Neural progenitor cell (in vitro differentiated cells): ENCODE measurements at regions not wholly inside any gene's neighbourhood (a gene's known extent, or its start where the extent isn't known, plus 50 kb on each side); places are given as distances from the start of the nearest gene placed in this dataset.

Source experiments
- EZH2 ChIP-seq: fragments of 200-600 bp; sonication (generic); IDR thresholded peaks from 2 replicates; pipeline ENCODE4 v1.6.1; 2017; ENCODE audit warnings: antibody characterized with exemption, mild to moderate bottlenecking, moderate library complexity
- TF ChIP-seq, protein P1 (sequence below): fragments of 200-600 bp; sonication (generic); IDR thresholded peaks from 2 replicates; pipeline ENCODE4 v1.5.1; 2017; ENCODE audit warnings: antibody characterized with exemption, mild to moderate bottlenecking

DNA sequence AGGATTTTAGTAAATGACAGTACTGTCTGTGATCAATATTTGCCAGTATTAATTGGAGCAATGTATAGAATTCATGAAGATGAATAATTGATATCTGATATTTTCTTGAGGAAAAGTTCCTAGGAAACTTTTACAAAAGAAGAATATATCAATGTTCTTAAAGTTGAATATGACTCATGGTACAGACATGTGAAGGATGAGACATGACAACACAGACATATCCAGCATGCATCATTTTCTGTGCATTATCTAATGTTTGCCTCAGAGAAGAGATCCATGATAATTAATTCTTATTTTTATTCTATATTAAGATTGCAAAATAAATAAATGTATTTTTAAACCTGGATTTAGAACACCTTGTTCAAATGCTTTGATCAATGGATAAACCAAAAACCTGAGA is 452.9 kb upstream of the EPHA5 start:
- TF ChIP-seq EZH2: no peak
- TF ChIP-seq, protein P1, sequence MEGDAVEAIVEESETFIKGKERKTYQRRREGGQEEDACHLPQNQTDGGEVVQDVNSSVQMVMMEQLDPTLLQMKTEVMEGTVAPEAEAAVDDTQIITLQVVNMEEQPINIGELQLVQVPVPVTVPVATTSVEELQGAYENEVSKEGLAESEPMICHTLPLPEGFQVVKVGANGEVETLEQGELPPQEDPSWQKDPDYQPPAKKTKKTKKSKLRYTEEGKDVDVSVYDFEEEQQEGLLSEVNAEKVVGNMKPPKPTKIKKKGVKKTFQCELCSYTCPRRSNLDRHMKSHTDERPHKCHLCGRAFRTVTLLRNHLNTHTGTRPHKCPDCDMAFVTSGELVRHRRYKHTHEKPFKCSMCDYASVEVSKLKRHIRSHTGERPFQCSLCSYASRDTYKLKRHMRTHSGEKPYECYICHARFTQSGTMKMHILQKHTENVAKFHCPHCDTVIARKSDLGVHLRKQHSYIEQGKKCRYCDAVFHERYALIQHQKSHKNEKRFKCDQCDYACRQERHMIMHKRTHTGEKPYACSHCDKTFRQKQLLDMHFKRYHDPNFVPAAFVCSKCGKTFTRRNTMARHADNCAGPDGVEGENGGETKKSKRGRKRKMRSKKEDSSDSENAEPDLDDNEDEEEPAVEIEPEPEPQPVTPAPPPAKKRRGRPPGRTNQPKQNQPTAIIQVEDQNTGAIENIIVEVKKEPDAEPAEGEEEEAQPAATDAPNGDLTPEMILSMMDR: no peak
